Tibial nerve (tissue), 3 donors: ENCODE measurements at regions not wholly inside any gene's neighbourhood (a gene's known extent, or its start where the extent isn't known, plus 50 kb on each side); places are given as distances from the start of the nearest gene placed in this dataset.

ENCODE experiments used
- POLR2A ChIP-seq, 2 donors: fragments of 450-650 bp; IDR thresholded peaks; one replicate each; pipeline ENCODE4 v1.6.1; 2017; ENCODE audit warnings: antibody characterized with exemption in 2 of 2, mild to moderate bottlenecking in 2 of 2, moderate library complexity in 2 of 2
- TF ChIP-seq, protein P1 (sequence below), 5 experiments: fragments of 200-600 bp in 3 of 5; fragments of 450-650 bp in 2 of 5; sonication (generic) in 3 of 5; IDR thresholded peaks; one replicate each; pipeline ENCODE4 v1.5.1; 2016 to 2019; ENCODE audit warnings: antibody characterized with exemption in 5 of 5, mild to moderate bottlenecking in 3 of 5, moderate library complexity in 2 of 5

DNA sequence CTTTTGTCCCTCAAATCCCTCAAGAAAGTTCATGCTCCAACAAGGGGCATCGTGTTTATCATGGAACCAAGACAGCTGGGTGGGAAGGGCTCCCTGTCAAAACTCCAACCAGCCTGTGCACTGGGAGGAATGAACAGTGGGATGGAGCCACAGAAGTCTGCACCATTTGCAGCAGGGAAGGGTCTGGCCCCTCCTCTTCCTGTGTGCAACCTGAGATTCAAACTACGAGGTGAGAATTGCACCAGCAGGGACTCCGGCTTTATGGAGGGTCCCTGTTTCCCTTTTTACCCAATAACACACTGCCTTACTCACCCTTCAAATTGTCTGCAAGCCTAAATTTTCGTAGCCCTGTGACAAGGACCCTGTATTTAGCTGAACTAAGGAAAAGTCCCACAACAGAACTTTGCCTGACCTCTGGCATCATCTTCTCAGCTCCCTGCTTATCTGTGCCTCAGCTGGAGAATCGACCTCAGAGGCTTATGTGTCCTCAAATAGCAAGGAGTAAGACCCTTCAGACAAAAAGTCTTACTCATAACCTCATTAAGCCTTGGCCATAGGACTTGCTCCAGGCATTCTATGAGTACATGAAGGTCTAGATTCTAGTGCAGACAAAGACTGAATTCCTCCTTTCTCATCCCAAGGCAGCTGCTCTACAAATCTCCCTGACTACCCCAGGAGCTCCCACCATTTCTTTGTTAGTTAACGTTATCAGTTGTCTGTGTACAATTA, 178.3 kb upstream of the SERPINE2 start:
- TF ChIP-seq, protein P1, sequence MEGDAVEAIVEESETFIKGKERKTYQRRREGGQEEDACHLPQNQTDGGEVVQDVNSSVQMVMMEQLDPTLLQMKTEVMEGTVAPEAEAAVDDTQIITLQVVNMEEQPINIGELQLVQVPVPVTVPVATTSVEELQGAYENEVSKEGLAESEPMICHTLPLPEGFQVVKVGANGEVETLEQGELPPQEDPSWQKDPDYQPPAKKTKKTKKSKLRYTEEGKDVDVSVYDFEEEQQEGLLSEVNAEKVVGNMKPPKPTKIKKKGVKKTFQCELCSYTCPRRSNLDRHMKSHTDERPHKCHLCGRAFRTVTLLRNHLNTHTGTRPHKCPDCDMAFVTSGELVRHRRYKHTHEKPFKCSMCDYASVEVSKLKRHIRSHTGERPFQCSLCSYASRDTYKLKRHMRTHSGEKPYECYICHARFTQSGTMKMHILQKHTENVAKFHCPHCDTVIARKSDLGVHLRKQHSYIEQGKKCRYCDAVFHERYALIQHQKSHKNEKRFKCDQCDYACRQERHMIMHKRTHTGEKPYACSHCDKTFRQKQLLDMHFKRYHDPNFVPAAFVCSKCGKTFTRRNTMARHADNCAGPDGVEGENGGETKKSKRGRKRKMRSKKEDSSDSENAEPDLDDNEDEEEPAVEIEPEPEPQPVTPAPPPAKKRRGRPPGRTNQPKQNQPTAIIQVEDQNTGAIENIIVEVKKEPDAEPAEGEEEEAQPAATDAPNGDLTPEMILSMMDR (IDR thresholded peaks at IDR 0.05), result no peak
- TF ChIP-seq POLR2A (IDR thresholded peaks at IDR 0.05), result no peak
